CD1c-positive myeloid dendritic cell (primary cell): ENCODE measurements at regions not wholly inside any gene's neighbourhood (a gene's known extent, or its start where the extent isn't known, plus 50 kb on each side); places are given as distances from the start of the nearest gene placed in this dataset.

Experiments
- DNase-seq: peaks from one replicate; pipeline ENCODE4 v3.0.0-alpha.2; 2016; ENCODE audit errors: extremely low spot score

- DNase-seq, result no peak
These were observed 57.0 kb upstream of the LMX1B start for GRCh38 chr9:126556560-126557250.

GRCh38 chr9:126558051-126558665, 55.6 kb upstream of the LMX1B start:
- DNase-seq, result peak; percentile 71

- no peak for DNase-seq
These were observed 54.4 kb upstream of the LMX1B start for GRCh38 chr9:126559296-126559695.

GRCh38 chr9:126561582-126561981, 52.1 kb upstream of the LMX1B start:
- no peak for DNase-seq

- DNase-seq, result no peak
These were observed 50.2 kb upstream of the LMX1B start for GRCh38 chr9:126563556-126563955.
